Dedifferentiated amniotic fluid mesenchymal stem cell (primary cell): ENCODE measurements at regions not wholly inside any gene's neighbourhood (a gene's known extent, or its start where the extent isn't known, plus 50 kb on each side); places are given as distances from the start of the nearest gene placed in this dataset.
A peak's percentile ranks its signal among the peaks of the same experiment; 100 is the strongest.

Source experiments
- DNase-seq: peaks from one replicate; pipeline ENCODE4 v3.0.0-alpha.2; 2016; ENCODE audit errors: extremely low spot score

DNA sequence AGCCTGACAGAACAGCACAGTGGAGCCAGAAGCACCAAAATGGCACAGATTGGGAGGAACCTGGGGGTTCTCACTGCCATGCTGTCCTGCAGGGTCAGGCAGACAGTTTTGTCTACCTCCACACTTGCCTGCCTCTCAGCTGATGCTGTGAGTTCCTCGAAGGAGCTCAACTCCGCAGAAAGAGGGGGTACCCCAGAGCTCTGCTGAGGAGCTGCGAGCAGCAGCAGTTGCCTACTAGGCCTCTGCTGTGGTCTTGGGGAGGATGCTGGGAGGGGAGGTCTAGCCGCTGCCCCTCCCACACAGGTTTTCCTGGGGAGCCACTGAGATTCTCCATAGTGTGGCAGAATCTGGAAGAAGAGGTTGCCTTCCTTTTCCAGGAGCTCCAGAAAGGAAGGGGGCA, 192.5 kb downstream of the FOXD2 start:
- DNase-seq: no peak

DNA sequence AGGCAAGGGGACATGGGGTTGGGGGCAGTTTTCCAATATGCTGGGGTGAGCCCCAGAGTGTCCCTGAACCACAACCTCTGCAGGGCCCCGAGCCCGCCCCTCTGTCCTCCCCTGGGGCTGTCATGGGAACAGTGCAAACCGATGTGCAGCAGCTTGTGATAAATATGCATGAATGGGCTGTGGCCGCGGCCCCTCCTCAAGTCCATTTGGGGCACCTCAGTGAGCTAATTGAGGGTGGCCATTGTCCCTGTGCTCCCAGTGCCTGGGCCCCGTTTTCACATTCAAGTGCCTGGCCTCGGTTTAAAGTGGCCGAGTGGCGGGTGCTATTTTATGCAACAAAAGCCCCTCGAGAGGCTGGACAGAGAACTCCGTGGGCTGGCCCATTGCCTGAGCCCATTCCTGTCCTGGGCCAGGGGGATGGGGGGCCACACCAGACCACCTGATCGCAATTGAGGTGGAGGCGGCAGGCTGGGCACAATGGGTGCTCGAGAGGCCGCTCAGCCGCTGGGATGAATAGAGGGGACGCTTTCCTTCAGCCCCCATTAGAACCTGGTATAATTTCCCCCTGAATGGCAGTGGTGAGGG, 193.7 kb downstream of the FOXD2 start:
- DNase-seq: no peak

DNA sequence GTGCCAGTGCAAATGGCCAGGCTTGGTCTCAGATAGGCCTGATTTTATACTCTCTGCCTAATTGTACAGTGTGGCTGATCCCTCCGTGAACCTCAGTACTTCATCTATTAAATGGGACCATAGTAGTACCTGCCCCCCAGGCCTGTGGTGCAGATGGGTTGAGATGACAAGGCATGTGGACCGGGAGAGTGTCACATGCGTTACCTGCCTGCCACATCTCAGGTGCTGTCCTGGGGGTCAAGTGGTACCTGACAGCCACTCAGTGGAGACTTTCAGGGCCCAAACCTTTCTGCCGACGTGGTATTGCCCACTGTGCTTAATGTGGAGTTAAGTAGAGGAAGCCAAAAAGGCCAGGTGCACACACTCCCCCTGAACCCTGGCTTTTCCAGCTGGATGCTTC, 197.3 kb downstream of the FOXD2 start:
- no peak for DNase-seq

DNA sequence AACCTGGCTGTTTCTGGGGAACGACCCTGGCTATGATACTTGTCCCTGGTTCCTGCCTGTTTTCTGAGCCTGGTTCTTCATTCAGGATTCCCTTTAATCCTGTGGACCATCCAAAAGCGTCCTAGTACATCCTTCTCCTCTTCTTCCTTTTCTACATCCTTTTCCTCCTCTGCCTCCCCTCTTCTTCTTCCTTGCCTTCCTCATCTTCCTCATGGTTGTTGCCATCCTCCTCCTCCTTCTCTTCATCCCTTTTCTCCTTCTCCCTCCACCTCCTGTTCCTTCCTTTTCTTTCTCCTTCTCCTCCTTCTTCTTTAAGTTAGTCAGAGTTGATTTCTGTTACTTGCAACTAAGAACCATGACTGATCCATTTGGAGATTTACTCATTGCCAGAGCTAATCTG, 197.8 kb downstream of the FOXD2 start:
- no peak for DNase-seq

DNA sequence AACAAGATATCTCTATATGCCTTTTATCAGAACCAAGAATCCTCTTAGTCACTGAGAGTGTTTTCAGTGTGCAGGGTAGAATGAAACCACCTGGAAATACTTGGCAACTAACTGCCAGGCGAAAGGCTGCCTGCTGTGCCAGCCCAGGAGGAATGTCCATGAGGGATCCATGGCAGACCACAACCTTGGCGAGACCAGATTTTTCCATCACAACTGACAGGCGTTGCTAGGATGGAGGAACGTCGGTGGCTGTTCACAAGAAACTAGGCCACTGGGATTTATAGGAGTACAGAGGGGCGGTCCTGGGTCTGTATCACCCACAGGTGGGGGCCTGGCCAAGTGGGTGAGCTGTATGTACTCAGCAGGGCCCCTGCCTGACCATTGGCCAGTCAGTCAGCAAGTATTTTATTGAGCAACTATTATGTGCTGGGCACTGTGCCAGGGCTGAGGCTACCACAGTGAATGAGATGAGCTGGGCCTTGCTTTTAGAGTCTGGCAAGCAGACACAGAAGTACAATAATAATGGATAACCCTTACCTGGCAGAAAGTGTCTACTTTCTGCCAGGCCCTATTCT, 199.4 kb downstream of the FOXD2 start:
- no peak for DNase-seq

DNA sequence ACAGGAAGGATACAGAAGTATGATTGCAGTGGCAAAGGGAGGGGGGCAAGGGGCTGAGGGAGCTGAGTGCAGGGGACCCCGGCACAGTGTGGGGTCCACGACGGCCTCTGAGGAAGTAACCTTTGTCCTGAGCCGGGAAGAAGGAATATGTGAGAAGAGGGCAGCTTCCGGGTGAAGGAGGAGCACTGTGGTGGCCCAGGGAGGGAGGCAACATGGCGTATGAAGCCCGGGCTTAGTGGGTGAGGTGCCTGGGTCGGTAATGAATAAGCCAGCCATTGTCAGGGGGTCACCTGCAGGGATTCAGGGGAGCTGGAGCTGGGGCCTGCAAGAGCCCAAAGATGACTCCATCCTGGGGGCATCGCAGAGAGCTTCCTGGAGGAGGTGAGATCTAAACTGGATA, 200.4 kb downstream of the FOXD2 start:
- DNase-seq: no peak

DNA sequence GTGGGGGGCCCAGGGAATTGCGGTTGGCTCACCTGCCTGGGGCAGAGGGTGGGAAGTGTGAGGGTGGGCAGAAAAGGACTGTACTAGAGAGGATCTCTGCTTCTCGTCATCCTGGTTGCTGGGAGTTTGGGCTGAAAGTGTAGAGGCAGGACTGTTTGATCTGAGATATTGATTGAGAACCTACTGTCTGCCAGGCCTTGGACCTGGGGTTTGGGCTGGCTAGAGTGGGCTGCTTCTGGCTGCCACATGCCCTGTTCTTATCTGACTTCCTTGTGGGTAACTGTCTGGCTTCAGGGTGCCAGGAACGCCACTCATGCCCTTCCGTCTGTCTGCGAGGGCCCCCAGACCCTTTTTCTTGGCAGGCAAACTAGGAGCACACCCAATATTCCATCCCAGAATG, 200.9 kb downstream of the FOXD2 start:
- no peak for DNase-seq

DNA sequence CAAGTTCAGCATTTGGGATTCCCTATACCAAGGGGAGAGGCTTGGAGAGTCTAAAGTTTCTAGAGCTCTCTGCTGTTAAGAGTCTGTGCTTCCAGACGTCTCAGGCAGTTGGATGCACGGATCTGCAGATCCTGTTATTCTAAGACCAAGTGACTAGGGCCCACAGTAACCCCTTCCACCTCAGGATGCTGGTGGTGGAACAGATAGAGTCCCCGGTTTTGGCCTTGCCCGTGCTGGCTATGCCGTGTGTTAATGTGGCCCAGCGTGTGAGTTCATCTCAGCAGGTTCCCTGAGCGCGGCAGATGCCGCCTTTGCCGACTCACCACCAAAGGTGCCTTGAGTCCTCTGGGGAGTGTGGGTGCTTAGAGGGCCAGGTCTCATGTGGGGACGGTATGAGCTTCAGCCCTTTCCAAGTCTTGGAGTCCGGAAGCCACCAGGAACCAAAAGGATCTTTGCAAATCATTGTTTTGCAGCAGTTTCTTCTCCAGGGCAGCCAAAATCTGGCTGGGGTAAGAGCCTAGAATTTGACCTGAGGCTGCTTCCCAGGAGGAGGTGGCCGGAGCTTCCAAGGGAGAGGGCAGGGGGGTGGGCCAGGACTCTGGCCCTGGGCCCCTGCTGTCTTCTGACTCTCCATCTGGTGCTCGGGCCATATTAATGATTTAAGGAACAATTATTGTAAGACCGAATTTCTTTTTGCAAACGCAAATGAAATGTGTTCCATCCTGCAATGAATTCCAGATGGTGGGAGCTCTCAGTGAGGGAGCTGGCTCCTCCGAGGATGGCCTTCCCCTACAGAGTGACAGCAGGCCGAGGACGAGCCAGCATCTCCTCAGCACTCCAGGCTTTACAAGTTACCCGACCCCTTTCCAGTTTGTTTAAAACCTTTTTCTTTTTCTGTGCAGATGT, 205.7 kb downstream of the FOXD2 start:
- DNase-seq: no peak

DNA sequence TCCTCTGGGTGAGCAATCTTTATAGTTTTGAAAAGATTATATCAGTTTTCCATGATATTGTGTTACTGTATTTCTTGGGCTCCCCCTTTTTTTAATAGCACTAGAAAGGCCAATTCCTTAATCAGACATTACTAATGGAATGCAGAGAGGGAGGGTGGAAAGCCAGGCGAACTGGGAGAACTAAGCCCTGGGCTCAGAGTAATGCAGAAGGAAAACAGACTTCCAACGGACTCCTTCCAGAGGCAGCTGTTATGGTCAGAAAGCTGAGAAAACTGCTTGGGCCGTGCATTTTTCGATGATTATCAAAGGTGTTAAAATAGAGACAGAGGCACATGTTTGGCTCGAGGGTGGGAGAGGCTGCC, 206.3 kb downstream of the FOXD2 start:
- peak; percentile 21 for DNase-seq

DNA sequence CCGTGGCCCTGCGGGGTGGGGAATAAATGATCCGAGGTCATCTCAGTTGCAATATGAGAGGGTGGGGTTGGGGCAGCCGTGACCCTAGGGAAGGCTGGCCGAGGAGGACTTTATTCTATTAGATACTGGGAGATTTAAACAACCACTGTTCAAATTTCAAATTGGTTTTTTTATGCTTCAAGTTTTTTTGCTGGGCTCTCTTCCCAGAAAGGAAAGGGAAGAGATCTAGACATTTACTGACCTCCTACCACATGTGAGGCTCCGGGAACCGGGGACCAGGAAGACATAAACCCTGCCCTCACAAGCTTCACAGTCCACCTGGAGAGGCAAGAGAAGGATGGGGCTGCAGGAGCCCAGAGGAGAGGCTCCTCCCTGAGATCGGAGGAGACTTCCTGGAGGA, 207.3 kb downstream of the FOXD2 start:
- no peak for DNase-seq

DNA sequence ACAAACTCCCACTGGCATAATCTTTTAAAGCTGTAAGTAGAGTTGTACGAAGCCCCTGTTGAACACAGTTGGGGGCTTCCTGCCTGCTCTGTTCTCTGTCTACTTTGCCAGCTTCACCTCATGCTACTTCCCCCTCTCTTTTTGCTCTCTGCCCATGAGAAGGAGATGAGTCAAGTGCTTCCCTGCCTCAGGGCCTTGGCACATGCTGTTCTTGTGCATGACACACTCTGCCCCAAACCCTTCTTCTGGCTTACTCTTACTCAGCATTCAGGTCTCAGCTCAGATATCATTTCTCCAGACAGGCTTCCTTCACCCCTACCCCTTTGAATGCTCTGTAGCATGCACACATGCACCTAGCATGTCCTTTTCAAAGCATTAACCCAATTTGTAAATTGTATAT, 208.8 kb downstream of the FOXD2 start:
- no peak for DNase-seq

DNA sequence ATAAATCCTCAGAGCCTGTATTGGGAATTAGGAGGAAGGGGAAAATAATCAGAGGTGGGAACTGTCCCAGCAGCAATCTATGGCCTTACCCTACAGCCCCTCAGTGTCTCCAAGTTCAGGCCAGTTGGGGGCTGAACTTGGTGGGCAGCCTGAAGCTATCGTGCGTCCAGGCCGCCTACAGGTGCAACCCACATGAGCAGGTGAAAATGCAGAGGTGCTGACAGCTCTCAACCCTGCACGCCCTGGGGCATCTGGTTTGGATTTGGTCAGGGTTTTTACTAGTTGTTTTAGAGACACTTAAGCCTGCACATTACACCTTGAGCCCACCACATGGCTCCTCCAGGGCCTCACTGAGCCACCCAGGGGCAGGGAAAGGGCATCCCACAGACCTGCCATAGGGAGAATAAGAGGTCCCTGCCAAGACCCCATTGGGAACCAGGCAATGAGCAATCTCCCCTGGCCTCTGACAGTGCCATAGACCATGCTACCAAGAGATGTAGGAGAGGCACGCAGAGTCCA, 209.5 kb downstream of the FOXD2 start:
- no peak for DNase-seq

DNA sequence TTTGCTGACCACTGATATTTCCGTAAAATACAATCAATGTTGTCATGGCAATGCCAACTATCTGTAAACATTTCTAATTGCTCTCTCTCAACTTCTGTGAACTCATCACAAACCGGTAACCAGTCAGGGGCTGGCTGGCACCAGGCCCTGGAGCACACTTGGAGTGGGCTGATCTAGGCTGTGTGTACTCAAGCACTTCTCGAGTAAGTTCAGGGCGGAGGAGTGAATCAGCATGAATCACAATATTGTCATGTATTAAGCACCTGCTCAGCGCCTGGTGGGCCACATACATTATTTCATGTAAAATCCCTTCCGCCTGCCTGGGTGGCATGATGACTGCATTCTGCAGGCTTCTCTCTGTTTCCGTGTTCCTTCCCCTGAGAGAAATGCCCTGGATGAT, 212.4 kb downstream of the FOXD2 start:
- DNase-seq: no peak

DNA sequence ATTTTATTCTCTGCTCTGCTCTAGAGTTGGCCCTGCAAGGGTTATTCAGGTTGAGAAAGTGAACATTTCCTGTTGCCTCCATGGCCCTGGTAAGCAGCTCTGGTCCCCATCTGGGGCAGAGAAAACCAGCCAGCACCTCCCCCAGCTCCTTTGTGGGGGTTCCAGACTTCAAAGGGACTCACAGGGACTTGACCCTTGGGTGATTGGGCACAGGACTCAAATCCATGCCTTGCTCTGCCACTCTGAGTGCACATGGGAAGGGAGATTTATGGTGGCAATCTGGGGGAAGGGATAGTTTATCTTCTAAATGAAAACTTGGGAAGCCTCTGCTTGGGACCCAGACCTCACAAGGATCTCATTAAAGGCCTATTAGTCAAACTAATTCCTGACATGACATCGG, 212.8 kb downstream of the FOXD2 start:
- no peak for DNase-seq

DNA sequence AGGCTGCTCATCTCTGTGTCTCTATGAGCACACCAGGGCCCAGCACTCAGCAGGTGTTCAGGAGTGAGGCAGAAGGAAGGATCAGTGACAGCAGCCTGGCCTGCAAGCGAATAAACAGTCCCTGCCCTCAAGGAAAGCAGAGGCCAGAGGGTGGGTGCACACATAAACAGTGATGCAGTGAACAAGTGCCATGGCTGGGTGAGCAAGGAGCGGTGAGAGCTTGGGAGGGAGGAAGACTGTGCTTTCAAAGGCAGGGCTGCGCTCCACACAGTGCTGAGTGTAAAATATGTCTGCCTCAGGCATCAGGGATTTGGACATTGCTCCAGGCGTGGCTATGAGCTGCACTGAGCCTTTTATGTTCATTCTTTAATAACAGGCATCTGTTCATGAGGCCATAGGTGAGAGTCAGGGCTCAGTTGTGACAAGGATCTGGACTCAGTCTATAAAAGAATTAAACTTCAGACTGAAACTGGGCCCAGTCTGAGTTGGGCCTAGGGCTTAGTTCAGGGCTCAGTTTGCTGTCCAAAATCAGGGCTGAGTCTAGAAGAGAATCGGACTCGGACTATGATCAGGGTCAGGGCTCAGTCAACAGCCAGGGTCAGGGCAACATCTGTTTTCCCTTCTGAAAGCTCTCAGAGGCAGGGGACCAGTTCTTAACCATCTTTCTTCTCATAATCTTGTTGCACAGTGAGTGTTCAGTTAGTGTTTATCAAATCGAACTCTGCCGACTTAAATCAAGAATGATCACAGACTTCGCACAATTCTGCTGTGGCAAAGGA, 213.7 kb downstream of the FOXD2 start:
- no peak for DNase-seq

DNA sequence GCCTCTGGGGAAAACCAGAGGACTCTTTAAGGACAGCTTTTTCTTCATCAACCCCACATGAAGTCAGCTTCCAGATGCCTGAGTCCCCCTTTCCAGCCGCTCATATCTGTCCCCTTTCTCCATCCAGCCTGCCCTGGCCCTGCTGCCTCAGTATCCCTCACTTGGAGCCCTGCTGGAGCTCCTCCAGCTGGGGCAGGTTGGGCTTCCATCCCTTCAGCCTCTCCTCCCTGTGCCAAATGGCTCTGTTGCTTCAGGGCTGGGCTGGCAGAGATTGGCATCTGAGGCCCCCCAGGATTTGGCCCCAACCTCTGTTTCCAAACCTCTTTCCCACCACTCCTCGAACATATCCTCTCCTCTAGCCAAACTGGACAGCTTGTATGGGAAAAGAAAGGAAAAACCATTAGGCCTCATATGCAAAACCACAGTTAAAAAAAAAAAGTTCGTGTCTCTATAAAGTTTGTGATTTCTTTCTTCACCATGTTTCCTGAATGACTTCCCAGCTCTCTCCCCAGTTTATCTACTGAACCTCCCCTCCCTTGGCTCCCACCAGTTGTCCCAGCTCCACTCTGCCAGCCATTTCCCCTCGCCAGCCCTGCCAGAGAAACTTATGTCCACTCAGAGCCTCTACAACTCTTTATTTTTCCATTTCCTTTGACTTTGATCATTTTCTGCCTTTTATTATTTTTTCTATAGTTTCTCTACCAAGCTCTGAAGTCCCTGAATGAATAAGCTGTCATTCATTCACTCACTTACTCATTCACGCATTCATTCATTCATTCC, 217.9 kb downstream of the FOXD2 start:
- DNase-seq: no peak

DNA sequence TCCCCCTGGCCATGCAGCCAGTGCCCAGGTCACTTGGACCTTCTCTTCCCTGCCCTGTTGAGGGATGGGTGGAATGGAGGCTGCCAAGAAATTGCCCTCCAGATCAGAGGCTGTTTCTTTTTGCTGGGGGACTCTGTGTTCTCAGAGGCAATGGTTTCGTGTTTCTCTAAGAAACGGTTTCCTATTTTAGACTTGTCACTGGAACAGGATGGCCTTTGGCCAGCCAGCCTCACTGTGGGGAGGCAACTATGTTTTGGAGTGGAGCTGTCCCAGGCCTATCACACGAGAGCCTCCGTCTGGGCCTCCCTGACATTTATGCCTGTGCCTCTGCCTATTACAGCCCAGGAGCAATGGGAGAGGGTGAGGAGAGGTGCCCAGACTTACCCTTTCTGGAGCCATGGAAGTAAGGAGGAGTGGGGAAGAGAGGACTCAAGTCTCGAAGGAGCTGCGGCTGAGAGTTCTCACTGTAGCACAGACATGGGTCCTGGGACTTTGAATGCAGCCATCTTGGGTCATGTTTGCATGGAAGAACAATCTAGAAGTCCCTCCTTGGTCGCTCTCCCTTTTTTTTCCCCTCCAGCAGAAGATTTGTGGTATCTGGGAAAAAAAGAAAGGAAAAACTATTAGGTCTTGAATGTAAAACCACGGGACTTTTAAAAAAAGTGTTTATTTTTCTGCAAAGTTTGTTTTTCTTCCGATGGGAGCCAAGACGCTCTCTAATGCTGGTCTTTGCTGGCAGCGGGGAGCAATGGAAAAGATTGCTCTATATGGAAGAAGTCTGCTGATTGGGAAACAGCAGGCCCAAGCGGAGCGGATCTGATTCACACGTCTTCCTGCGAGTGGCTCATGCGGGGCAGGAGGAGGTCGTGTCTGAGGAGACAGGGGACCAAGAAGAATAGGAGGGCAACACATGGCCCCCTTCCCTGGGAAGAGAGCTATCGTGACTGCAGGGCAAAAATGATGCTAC, 219.2 kb downstream of the FOXD2 start:
- DNase-seq: no peak

DNA sequence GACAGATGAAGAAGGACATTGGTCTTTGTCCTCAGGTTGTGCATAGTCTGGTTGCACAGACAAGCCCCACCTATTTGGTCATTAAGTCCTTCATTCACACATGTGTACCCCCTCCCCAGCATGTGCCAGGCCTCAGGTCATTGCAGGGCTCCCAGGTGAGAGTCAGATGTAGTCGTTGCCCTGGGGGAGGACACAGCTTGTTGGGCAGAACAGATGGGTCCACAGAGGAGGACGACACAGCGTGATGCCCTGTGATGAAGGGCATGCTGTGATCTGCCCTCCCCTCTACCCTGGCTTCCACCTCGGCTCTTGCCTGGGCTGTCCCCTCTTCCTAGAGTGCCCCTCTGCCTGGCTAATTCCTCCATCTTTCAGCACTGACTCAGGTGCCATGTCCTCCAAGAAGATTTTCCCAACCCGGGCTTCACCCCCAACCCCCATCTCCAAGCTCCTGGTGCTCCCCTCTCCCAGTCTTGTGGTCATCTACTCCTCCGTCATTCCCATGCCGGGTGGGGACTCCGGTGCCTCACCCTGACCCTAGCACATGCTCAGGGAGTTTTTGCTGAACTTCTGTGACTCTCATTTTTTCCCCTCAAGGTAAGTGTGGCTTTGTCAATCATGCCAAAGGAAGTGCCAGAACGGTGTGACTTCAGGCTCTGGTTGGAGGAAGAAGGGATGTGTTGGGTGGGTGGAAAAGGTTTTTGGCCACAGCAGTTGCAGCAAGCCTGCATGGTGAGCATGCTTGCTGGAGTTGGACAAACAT, 220.5 kb downstream of the FOXD2 start:
- no peak for DNase-seq

DNA sequence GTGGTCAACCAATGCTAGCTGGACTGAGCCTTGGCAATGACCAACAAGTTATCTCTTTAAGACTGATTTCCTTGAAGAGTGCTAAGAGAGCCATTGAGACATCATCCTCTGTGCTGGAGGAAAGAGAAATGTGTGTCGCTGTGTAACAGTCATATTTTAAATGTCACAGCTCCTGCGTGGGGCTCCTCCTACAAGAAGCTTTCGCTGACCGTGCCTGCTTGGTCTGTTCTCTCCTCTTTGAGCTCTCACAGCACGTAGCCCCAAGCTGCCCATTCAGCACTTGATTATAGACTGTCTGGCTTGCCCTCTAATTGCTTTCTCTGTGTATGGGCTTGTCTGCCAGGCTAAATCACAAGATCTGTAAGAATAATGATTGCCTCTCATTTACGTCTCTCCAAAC, 221.3 kb downstream of the FOXD2 start:
- DNase-seq: no peak

DNA sequence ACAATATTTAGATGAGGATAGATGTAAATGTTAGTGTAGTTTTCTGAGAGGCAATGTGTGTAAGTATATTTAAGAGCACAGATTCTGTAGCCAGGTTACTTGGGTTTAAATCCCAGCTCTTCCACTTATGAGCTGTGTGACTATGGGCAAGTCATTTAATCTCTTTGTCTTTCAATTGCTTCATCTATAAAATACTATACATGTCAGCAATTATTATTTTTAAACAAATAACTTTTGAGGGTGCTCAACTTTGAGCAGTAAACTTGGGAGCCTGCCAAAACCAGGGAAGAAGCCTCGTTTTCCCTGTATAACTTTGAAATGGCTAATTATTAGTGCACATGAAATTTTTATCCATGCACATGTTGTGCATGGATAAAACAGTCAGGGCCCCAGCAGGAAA, 222.8 kb downstream of the FOXD2 start:
- no peak for DNase-seq
